A549 (cell line): ENCODE measurements at regions not wholly inside any gene's neighbourhood (a gene's known extent, or its start where the extent isn't known, plus 50 kb on each side); places are given as distances from the start of the nearest gene placed in this dataset.

Experiments
- CEBPB ChIP-seq, 2 experiments: fragments of >200 bp in 1 of 2; sonication (Bioruptor Twin) in 1 of 2; formaldehyde crosslinking in 1 of 2; IDR thresholded peaks; 2 replicates each; pipeline ENCODE4 v1.6.1; 2012 to 2016
- CHD2 ChIP-seq: fragments of 150-350 bp; IDR thresholded peaks from 2 replicates; pipeline ENCODE4 v1.6.1; 2014; ENCODE audit warnings: low read length; ENCODE audit not compliant: partially characterized antibody
- CTCF ChIP-seq: fragments of >200 bp; sonication (Bioruptor Twin); formaldehyde crosslinking; IDR thresholded peaks from 3 replicates; pipeline ENCODE4 v1.5.1; 2016
- EP300 ChIP-seq, 2 experiments: fragments of >200 bp; sonication (Bioruptor Twin); formaldehyde crosslinking; IDR thresholded peaks; 2 replicates in 1 of 2; 3 replicates in 1 of 2; pipeline ENCODE4 v1.6.1; 2016 to 2017
- FOSL2 ChIP-seq, 2 experiments: fragments of 450-650 bp in 1 of 2; fragments of >200 bp in 1 of 2; sonication (Bioruptor Twin) in 1 of 2; formaldehyde crosslinking; IDR thresholded peaks; 2 replicates each; pipeline versions ENCODE4 v1.5.0 to v1.6.1; 2016 to 2020; ENCODE audit warnings: mild to moderate bottlenecking in 1 of 2, moderate library complexity in 1 of 2
- MAX ChIP-seq: IDR thresholded peaks from 2 replicates; pipeline ENCODE4 v1.6.1; 2012
- NR3C1 ChIP-seq: fragments of >200 bp; sonication (Bioruptor Twin); formaldehyde crosslinking; IDR thresholded peaks from 3 replicates; pipeline ENCODE4 v1.6.1; 2017
- POLR2A ChIP-seq: IDR thresholded peaks from 2 replicates; pipeline ENCODE4 v1.6.1; 2012; ENCODE audit warnings: mild to moderate bottlenecking, low read length
- POLR2AphosphoS2 ChIP-seq: conservative IDR thresholded peaks from 2 replicates; pipeline ENCODE4 v1.6.1; 2012; ENCODE audit warnings: low read length, improper control_type of control experiment, inconsistent platforms
- RAD21 ChIP-seq, 2 experiments: fragments of >200 bp in 1 of 2; sonication (Bioruptor Twin) in 1 of 2; formaldehyde crosslinking in 1 of 2; IDR thresholded peaks in 1 of 2; conservative IDR thresholded peaks in 1 of 2; 2 replicates in 1 of 2; 3 replicates in 1 of 2; pipeline ENCODE4 v1.6.1; 2012 to 2018; ENCODE audit warnings: inconsistent platforms in 1 of 2
- REST ChIP-seq: fragments of 200-600 bp; sonication (generic); IDR thresholded peaks from 2 replicates; pipeline ENCODE4 v1.6.1; 2016; ENCODE audit warnings: antibody characterized with exemption, mild to moderate bottlenecking, moderate library complexity
- RNF2 ChIP-seq: fragments of 200-600 bp; sonication (generic); IDR thresholded peaks from 2 replicates; pipeline ENCODE4 v1.6.1; 2016; ENCODE audit warnings: low read depth, mild to moderate bottlenecking, antibody characterized with exemption, moderate library complexity, borderline replicate concordance
- SREBF2 ChIP-seq: fragments of 450-650 bp; IDR thresholded peaks from 2 replicates; pipeline ENCODE4 v1.6.1; 2014; ENCODE audit warnings: mild to moderate bottlenecking, moderate library complexity

GRCh38 chr4:65019775-65020174 lies 610.5 kb upstream of the TECRL start:
- no peak for TF ChIP-seq NR3C1
- no peak for TF ChIP-seq CTCF
- TF ChIP-seq CEBPB (IDR thresholded peaks at IDR 0.05), result no peak
- no peak for TF ChIP-seq RAD21 (conservative IDR thresholded peaks at IDR 0.05 in 1 of 2, IDR thresholded peaks at IDR 0.05 in 1 of 2)
- no peak for TF ChIP-seq REST
- no peak for TF ChIP-seq POLR2A
- TF ChIP-seq CHD2, result no peak
- TF ChIP-seq FOSL2 (IDR thresholded peaks at IDR 0.05), result no peak
- no peak for TF ChIP-seq FOSL2 (CRISPR knock-in tag; IDR thresholded peaks at IDR 0.05)
- TF ChIP-seq MAX, result no peak
- TF ChIP-seq POLR2AphosphoS2, result no peak
- no peak for TF ChIP-seq SREBF2
- no peak for TF ChIP-seq EP300 (IDR thresholded peaks at IDR 0.05)
- no peak for TF ChIP-seq RNF2
